ENCODE measurements at regions not wholly inside any gene's neighbourhood (a gene's known extent, or its start where the extent isn't known, plus 50 kb on each side); places are given as distances from the start of the nearest gene placed in this dataset.

GRCh38 chr6:148271711-148272439 is 70.8 kb upstream of the SASH1 start:
- H3K36me3 ChIP-seq (ENCODE audit: insufficient read depth, low read length): no peaks in the 10 kb centered on the region
- FAIRE-seq: peak; percentile 99
- H3K4me2 ChIP-seq (ENCODE audit: low read length): peak overlapping the region; percentile 72
- H3K27ac ChIP-seq (ENCODE audit: low read depth, low read length): peak overlapping the region; percentile 92
- H3K9me3 Mint-ChIP-seq (ENCODE audit: unreplicated experiment): peaks cover 3% of the 10 kb centered on the region
- H3K9ac ChIP-seq (ENCODE audit: low read length): peak overlapping the region; percentile 79
- peaks cover 19% of the 10 kb centered on the region for H3K4me1 ChIP-seq (ENCODE audit: insufficient read depth, low read length)
- H3K9me3 ChIP-seq (ENCODE audit: insufficient read depth, low read depth, low read length): no peaks in the 10 kb centered on the region
- no peaks in the 10 kb centered on the region for H3K36me3 Mint-ChIP-seq (ENCODE audit: low read depth, unreplicated experiment)
- H4K20me1 ChIP-seq (ENCODE audit: insufficient read depth, low read length): no peaks in the 10 kb centered on the region
- DNase-seq (ENCODE audit: low read depth): peak; percentile 85
- peaks cover 6% of the 10 kb centered on the region for H3K79me2 ChIP-seq (ENCODE audit: insufficient read depth, low read length)
- H3K4me1 Mint-ChIP-seq (ENCODE audit: low read depth, unreplicated experiment): peaks cover 25% of the 10 kb centered on the region
- TF ChIP-seq EZH2 (IDR thresholded peaks at IDR 0.05; ENCODE audit: insufficient read depth, low read length) (no peak), CTCF (IDR thresholded peaks at IDR 0.05; ENCODE audit: insufficient read depth, low read depth, low read length) (no peak)
- peak overlapping the region; percentile 23 for H2AFZ ChIP-seq (ENCODE audit: low read depth, low read length)
- peak overlapping the region; percentile 62 for H3K4me3 ChIP-seq (ENCODE audit: insufficient read depth, low read depth, low read length)
- no peaks in the 10 kb centered on the region for H3K27me3 Mint-ChIP-seq (ENCODE audit: low read depth, unreplicated experiment)
- no peak overlapping the region for H3K4me3 Mint-ChIP-seq (ENCODE audit: unreplicated experiment)
- no peaks in the 10 kb centered on the region for H3K27me3 ChIP-seq (ENCODE audit: insufficient read depth, low read length)
- H3K27ac Mint-ChIP-seq (ENCODE audit: unreplicated experiment): peak overlapping the region; percentile 88

- Histone ChIP-seq H3K4me3 (ENCODE audit: insufficient read depth, low read depth, low read length) (peak overlapping the region; percentile 62), H3K27me3 (ENCODE audit: insufficient read depth, low read length) (no peaks in the 10 kb centered on the region), H3K79me2 (ENCODE audit: insufficient read depth, low read length) (peaks cover 11% of the 10 kb centered on the region), H2AFZ (ENCODE audit: low read depth, low read length) (no peak overlapping the region), H3K9me3 (ENCODE audit: insufficient read depth, low read depth, low read length) (no peaks in the 10 kb centered on the region), H3K27ac (ENCODE audit: low read depth, low read length) (peak overlapping the region; percentile 92), H3K4me1 (ENCODE audit: insufficient read depth, low read length) (peaks cover 19% of the 10 kb centered on the region), H3K4me2 (ENCODE audit: low read length) (peak overlapping the region; percentile 62), H3K9ac (ENCODE audit: low read length) (peak overlapping the region; percentile 79), H3K36me3 (ENCODE audit: insufficient read depth, low read length) (no peaks in the 10 kb centered on the region), H4K20me1 (ENCODE audit: insufficient read depth, low read length) (no peaks in the 10 kb centered on the region)
- Mint-ChIP-seq H3K36me3 (ENCODE audit: low read depth, unreplicated experiment) (no peaks in the 10 kb centered on the region), H3K27ac (ENCODE audit: unreplicated experiment) (peak overlapping the region; percentile 18), H3K4me3 (ENCODE audit: unreplicated experiment) (no peak overlapping the region), H3K9me3 (ENCODE audit: unreplicated experiment) (no peaks in the 10 kb centered on the region), H3K4me1 (ENCODE audit: low read depth, unreplicated experiment) (peaks cover 23% of the 10 kb centered on the region), H3K27me3 (ENCODE audit: low read depth, unreplicated experiment) (no peaks in the 10 kb centered on the region)
- DNase-seq (ENCODE audit: low read depth) (no peak), FAIRE-seq (peak; percentile 26)
- TF ChIP-seq EZH2 (IDR thresholded peaks at IDR 0.05; ENCODE audit: insufficient read depth, low read length): no peak
- no peak for TF ChIP-seq CTCF (IDR thresholded peaks at IDR 0.05; ENCODE audit: insufficient read depth, low read depth, low read length)
These were observed 70.0 kb upstream of the SASH1 start for GRCh38 chr6:148272597-148272996.

Measured in astrocyte (in vitro differentiated cells and primary cell).